GM12878 (cell line): ENCODE measurements at regions not wholly inside any gene's neighbourhood (a gene's known extent, or its start where the extent isn't known, plus 50 kb on each side); places are given as distances from the start of the nearest gene placed in this dataset.

ENCODE experiments used
- CEBPB ChIP-seq, 2 experiments: fragments of 150-350 bp in 1 of 2; IDR thresholded peaks; 2 replicates each; pipeline ENCODE4 v1.6.1; 2012 to 2014; ENCODE audit warnings: low read depth in 2 of 2, low read length in 2 of 2, borderline replicate concordance in 1 of 2, inconsistent platforms in 1 of 2
- EP300 ChIP-seq, 2 experiments: fragments of 150-350 bp in 1 of 2; IDR thresholded peaks; 2 replicates each; pipeline ENCODE4 v1.6.1; 2011 to 2012; ENCODE audit warnings: low read depth in 2 of 2, low read length in 2 of 2, borderline replicate concordance in 1 of 2, improper control_type of control experiment in 1 of 2, inconsistent platforms in 1 of 2; ENCODE audit not compliant: control insufficient read depth in 1 of 2
- HDAC2 ChIP-seq: fragments of 200-600 bp; sonication (generic); IDR thresholded peaks from 2 replicates; pipeline ENCODE4 v1.6.1; 2017
- MEF2A ChIP-seq: IDR thresholded peaks from 2 replicates; pipeline ENCODE4 v1.6.1; 2011; ENCODE audit warnings: low read depth, mild to moderate bottlenecking, low read length, moderate library complexity; ENCODE audit not compliant: insufficient read depth
- NFYA ChIP-seq: IDR thresholded peaks from 2 replicates; pipeline ENCODE4 v1.6.1; 2011; ENCODE audit warnings: low read depth, mild to moderate bottlenecking, low read length, improper control_type of control experiment, borderline replicate concordance
- POLR2A ChIP-seq: IDR thresholded peaks from 2 replicates; pipeline ENCODE4 v1.6.1; 2011; ENCODE audit warnings: low read depth, mild to moderate bottlenecking, low read length
- POLR2AphosphoS5 ChIP-seq: IDR thresholded peaks from 2 replicates; pipeline ENCODE4 v1.6.1; 2011; ENCODE audit warnings: mild to moderate bottlenecking, low read length, inconsistent platforms
- SP1 ChIP-seq: IDR thresholded peaks from one replicate; pipeline ENCODE4 v1.6.1; 2011; ENCODE audit warnings: low read depth, low read length
- TCF12 ChIP-seq: IDR thresholded peaks from 2 replicates; pipeline ENCODE4 v1.6.1; 2011; ENCODE audit warnings: low read depth, mild to moderate bottlenecking, low read length
- YY1 ChIP-seq: IDR thresholded peaks from 2 replicates; pipeline ENCODE4 v1.6.1; 2011; ENCODE audit warnings: low read depth, mild to moderate bottlenecking, low read length
- TF ChIP-seq, protein P1 (sequence below), 3 experiments: IDR thresholded peaks in 2 of 3; conservative IDR thresholded peaks in 1 of 3; 2 replicates each; pipeline ENCODE4 v1.5.1; 2011; ENCODE audit warnings: low read depth in 3 of 3, low read length in 3 of 3, mild to moderate bottlenecking in 3 of 3, control low read depth in 2 of 3, moderate library complexity in 2 of 3, inconsistent platforms in 1 of 3, mixed read lengths in 1 of 3; ENCODE audit not compliant: control insufficient read depth in 2 of 3, insufficient read depth in 1 of 3; ENCODE audit errors: extremely low read depth in 1 of 3

DNA sequence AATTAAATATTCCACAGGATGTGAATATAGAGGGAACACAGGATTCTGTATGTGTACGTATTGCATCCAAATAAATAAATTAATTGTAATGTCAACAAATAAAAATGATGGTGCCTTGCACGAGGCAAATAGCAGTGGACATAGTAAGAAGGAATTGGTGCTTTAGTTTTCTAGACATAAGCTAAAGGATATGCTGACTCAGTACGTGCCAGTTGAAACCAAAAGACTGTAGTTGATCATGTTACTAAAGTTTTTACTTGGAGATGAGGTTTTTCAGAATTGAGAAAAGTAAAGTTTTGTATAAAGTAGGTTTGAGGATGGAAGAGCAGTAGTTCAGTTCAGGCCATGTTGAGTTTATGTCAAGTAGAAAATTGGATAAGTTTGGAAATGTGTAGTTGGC, 807.2 kb downstream of the SLC16A7 start:
- no peak for TF ChIP-seq POLR2A
- no peak for TF ChIP-seq EP300 (IDR thresholded peaks at IDR 0.05; ENCODE audit: borderline replicate concordance in 1 of 2, control insufficient read depth in 1 of 2, low read depth in 2 of 2, low read length in 2 of 2)
- no peak for TF ChIP-seq MEF2A
- no peak for TF ChIP-seq NFYA
- TF ChIP-seq, protein P1, sequence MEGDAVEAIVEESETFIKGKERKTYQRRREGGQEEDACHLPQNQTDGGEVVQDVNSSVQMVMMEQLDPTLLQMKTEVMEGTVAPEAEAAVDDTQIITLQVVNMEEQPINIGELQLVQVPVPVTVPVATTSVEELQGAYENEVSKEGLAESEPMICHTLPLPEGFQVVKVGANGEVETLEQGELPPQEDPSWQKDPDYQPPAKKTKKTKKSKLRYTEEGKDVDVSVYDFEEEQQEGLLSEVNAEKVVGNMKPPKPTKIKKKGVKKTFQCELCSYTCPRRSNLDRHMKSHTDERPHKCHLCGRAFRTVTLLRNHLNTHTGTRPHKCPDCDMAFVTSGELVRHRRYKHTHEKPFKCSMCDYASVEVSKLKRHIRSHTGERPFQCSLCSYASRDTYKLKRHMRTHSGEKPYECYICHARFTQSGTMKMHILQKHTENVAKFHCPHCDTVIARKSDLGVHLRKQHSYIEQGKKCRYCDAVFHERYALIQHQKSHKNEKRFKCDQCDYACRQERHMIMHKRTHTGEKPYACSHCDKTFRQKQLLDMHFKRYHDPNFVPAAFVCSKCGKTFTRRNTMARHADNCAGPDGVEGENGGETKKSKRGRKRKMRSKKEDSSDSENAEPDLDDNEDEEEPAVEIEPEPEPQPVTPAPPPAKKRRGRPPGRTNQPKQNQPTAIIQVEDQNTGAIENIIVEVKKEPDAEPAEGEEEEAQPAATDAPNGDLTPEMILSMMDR (IDR thresholded peaks at IDR 0.05 in 2 of 3, conservative IDR thresholded peaks at IDR 0.05 in 1 of 3; ENCODE audit: control insufficient read depth in 2 of 3, extremely low read depth in 1 of 3, insufficient read depth in 1 of 3, low read depth in 3 of 3, low read length in 3 of 3) = no peak
- no peak for TF ChIP-seq POLR2AphosphoS5
- no peak for TF ChIP-seq CEBPB (IDR thresholded peaks at IDR 0.05; ENCODE audit: borderline replicate concordance in 1 of 2, low read depth in 2 of 2, low read length in 2 of 2)
- TF ChIP-seq HDAC2 = no peak
- no peak for TF ChIP-seq SP1
- no peak for TF ChIP-seq TCF12
- no peak for TF ChIP-seq YY1
